HCT116 (cell line): ENCODE measurements at regions not wholly inside any gene's neighbourhood (a gene's known extent, or its start where the extent isn't known, plus 50 kb on each side); places are given as distances from the start of the nearest gene placed in this dataset.

ENCODE experiments used
- ATAC-seq: fragments of 200-7000 bp; cut with Tn5 transposase; 2 replicates; pipeline ENCODE4 v1.9.1; 2020; ENCODE audit warnings: mild to moderate bottlenecking, moderate library complexity
- BruUV-seq: library from RNA; stranded (reverse); fragments of 400-500 nt; replicated peaks from 2 replicates; lab custom pipeline; 2021; lab: Mats Ljungman, UMichigan
- CTCF ChIA-PET: fragments of 300-600 bp; sonication (Branson Sonifier 250); formaldehyde crosslinking; loops from one replicate; lab custom pipeline; 2021; ENCODE audit warnings: antibody characterized with exemption; lab: Charles Lee
- POLR2A ChIA-PET: fragments of 300-600, 350-600 bp; sonication (Branson Sonifier 250); formaldehyde crosslinking; loops from one replicate; lab custom pipeline; 2021; ENCODE audit warnings: antibody characterized with exemption; lab: Charles Lee
- RAD21 ChIA-PET, 2 experiments: fragments of 300-600 bp; sonication (Branson Sonifier 250); formaldehyde crosslinking; loops; one replicate each; lab custom pipeline; 2023; ENCODE audit warnings: low total read pairs in 2 of 2; ENCODE audit not compliant: uncharacterized antibody in 2 of 2, unreplicated experiment in 2 of 2, low non-redundant PET in 1 of 2; lab: Charles Lee
- DNase-seq: peaks from one replicate; pipeline ENCODE4 v3.0.0-alpha.2; 2010; ENCODE audit warnings: low read depth, low spot score
- H2AFZ ChIP-seq: fragments of 200-600 bp; shearing (Covaris generic), sonication (generic); 2 replicates; pipeline ENCODE4 v1.6.1; 2017; ENCODE audit warnings: low read depth, mixed run types, mixed read lengths, antibody characterized with exemption, low read length; ENCODE audit not compliant: poor library complexity, severe bottlenecking
- H3K27ac ChIP-seq: 2 replicates; pipeline ENCODE4 v1.5.1; 2012; ENCODE audit warnings: low read depth, low read length
- H3K27me3 ChIP-seq: fragments of 200-600 bp; sonication (generic); 2 replicates; pipeline ENCODE4 v1.6.1; 2016; ENCODE audit warnings: mixed run types, low read length, mixed read lengths; ENCODE audit not compliant: insufficient read depth
- H3K36me3 ChIP-seq, 2 experiments: fragments of 200-500 bp in 1 of 2; fragments of 200-600 bp in 1 of 2; sonication (Bioruptor generic) in 1 of 2; sonication (generic) in 1 of 2; 2 replicates each; pipeline versions ENCODE4 v1.5.1 to v1.6.1; 2014 to 2016; ENCODE audit warnings: low read length in 2 of 2, inconsistent platforms in 1 of 2, mixed read lengths in 1 of 2, mixed run types in 1 of 2; ENCODE audit not compliant: insufficient read depth in 2 of 2, control insufficient read depth in 1 of 2
- H3K4me1 ChIP-seq, 2 experiments: fragments of 200-600 bp in 1 of 2; sonication (generic) in 1 of 2; 2 replicates each; pipeline versions ENCODE4 v1.5.1 to v1.6.1; 2012 to 2017; ENCODE audit warnings: low read length in 2 of 2, inconsistent platforms in 1 of 2, mild to moderate bottlenecking in 1 of 2, mixed read lengths in 1 of 2, mixed run types in 1 of 2, moderate library complexity in 1 of 2; ENCODE audit not compliant: insufficient read depth in 2 of 2, control insufficient read depth in 1 of 2
- H3K4me2 ChIP-seq: fragments of 200-600 bp; sonication (generic); 2 replicates; pipeline ENCODE4 v1.6.1; 2017; ENCODE audit warnings: mixed run types, low read length, mixed read lengths
- H3K4me3 ChIP-seq, 2 experiments: fragments of 200-600 bp in 1 of 2; sonication (generic) in 1 of 2; replicated peaks in 1 of 2; 2 replicates each; pipeline ENCODE4 v1.5.1; 2011 to 2016; ENCODE audit warnings: low read length in 2 of 2, control low read depth in 1 of 2, low read depth in 1 of 2, mild to moderate bottlenecking in 1 of 2, mixed read lengths in 1 of 2, mixed run types in 1 of 2
- H3K79me2 ChIP-seq: fragments of 200-600 bp; sonication (generic); 2 replicates; pipeline ENCODE4 v1.6.1; 2017; ENCODE audit warnings: mild to moderate bottlenecking, mixed run types, low read length, moderate library complexity, mixed read lengths; ENCODE audit not compliant: insufficient read depth
- H3K9ac ChIP-seq: fragments of 200-600 bp; sonication (generic); 2 replicates; pipeline ENCODE4 v1.6.1; 2016; ENCODE audit warnings: low read length, mixed read lengths
- H3K9me2 ChIP-seq: fragments of 200-600 bp; sonication (generic), shearing (Covaris generic); 2 replicates; pipeline ENCODE4 v1.6.1; 2017; ENCODE audit warnings: mixed run types, mild to moderate bottlenecking, moderate library complexity; ENCODE audit not compliant: insufficient read depth
- H3K9me3 ChIP-seq, 2 experiments: fragments of 200-500 bp in 1 of 2; fragments of 200-600 bp in 1 of 2; sonication (Bioruptor generic) in 1 of 2; sonication (generic) in 1 of 2; 2 replicates each; pipeline ENCODE4 v1.6.1; 2014 to 2017; ENCODE audit warnings: low read length in 2 of 2, mixed read lengths in 2 of 2, inconsistent platforms in 1 of 2, low read depth in 1 of 2, mild to moderate bottlenecking in 1 of 2, mixed run types in 1 of 2, moderate library complexity in 1 of 2; ENCODE audit not compliant: control insufficient read depth in 1 of 2, insufficient read depth in 1 of 2
- H4K20me1 ChIP-seq: fragments of 200-600 bp; sonication (generic), shearing (Covaris generic); 2 replicates; pipeline ENCODE4 v1.6.1; 2017; ENCODE audit warnings: mixed run types, mild to moderate bottlenecking, moderate library complexity; ENCODE audit not compliant: insufficient read depth
- ATF3 ChIP-seq: IDR thresholded peaks from 2 replicates; pipeline ENCODE4 v1.6.1; 2012
- CBX3 ChIP-seq: IDR thresholded peaks from 2 replicates; pipeline ENCODE4 v1.6.1; 2012; ENCODE audit warnings: low read depth
- CEBPB ChIP-seq: IDR thresholded peaks from 2 replicates; pipeline ENCODE4 v1.6.1; 2012; ENCODE audit warnings: low read depth
- CTCF ChIP-seq, 3 experiments: fragments of 200-600 bp in 1 of 3; sonication (generic) in 1 of 3; IDR thresholded peaks in 2 of 3; conservative IDR thresholded peaks in 1 of 3; 2 replicates each; pipeline ENCODE4 v1.5.1; 2012 to 2017; ENCODE audit warnings: low read depth in 2 of 3, low read length in 2 of 3, antibody characterized with exemption in 1 of 3, borderline replicate concordance in 1 of 3, control low read depth in 1 of 3, mild to moderate bottlenecking in 1 of 3, mixed read lengths in 1 of 3, mixed run types in 1 of 3, moderate library complexity in 1 of 3; ENCODE audit not compliant: insufficient read depth in 1 of 3
- EGR1 ChIP-seq: IDR thresholded peaks from 2 replicates; pipeline ENCODE4 v1.6.1; 2012; ENCODE audit warnings: low read depth
- EZH2 ChIP-seq: fragments of 200-600 bp; sonication (generic); IDR thresholded peaks from 2 replicates; pipeline ENCODE4 v1.6.1; 2017; ENCODE audit warnings: antibody characterized with exemption, mixed run types
- EZH2phosphoT487 ChIP-seq: fragments of 200-600 bp; IDR thresholded peaks from 2 replicates; pipeline ENCODE4 v1.6.1; 2018; ENCODE audit warnings: antibody characterized with exemption, borderline replicate concordance
- FOSL1 ChIP-seq: IDR thresholded peaks from 2 replicates; pipeline ENCODE4 v1.6.1; 2012; ENCODE audit warnings: low read depth
- JUND ChIP-seq: IDR thresholded peaks from 2 replicates; pipeline ENCODE4 v1.6.1; 2012
- MAX ChIP-seq: IDR thresholded peaks from 2 replicates; pipeline ENCODE4 v1.6.1; 2012
- POLR2AphosphoS5 ChIP-seq: IDR thresholded peaks from 2 replicates; pipeline ENCODE4 v1.6.1; 2011; ENCODE audit warnings: mild to moderate bottlenecking, low read depth, low read length, moderate library complexity
- SIN3A ChIP-seq: IDR thresholded peaks from 2 replicates; pipeline ENCODE4 v1.6.1; 2012; ENCODE audit warnings: low read depth
- SRF ChIP-seq: IDR thresholded peaks from 2 replicates; pipeline ENCODE4 v1.6.1; 2012; ENCODE audit warnings: low read depth
- TCF7L2 ChIP-seq: IDR thresholded peaks from 2 replicates; pipeline ENCODE4 v1.7.0; 2011; ENCODE audit warnings: borderline replicate concordance, inconsistent platforms; ENCODE audit not compliant: insufficient read depth, insufficient read length; ENCODE audit errors: extremely low read depth
- ZBTB33 ChIP-seq: IDR thresholded peaks from 2 replicates; pipeline ENCODE4 v1.6.1; 2011; ENCODE audit warnings: mild to moderate bottlenecking, low read length, moderate library complexity; ENCODE audit not compliant: insufficient replicate concordance; ENCODE audit errors: extremely low read depth
- ZFX ChIP-seq: fragments of 450-650 bp; IDR thresholded peaks from 2 replicates; pipeline ENCODE4 v1.6.1; 2017
- ZNF274 ChIP-seq: fragments of 200-500 bp; sonication (Bioruptor generic); IDR thresholded peaks from 2 replicates; pipeline ENCODE4 v1.6.1; 2014; ENCODE audit warnings: mild to moderate bottlenecking, low read depth, low read length, inconsistent platforms
- intact Hi-C: fragments of 100-400 bp; cut with micrococcal nuclease; formaldehyde crosslinking; loops from 2 replicates; pipeline ENCODE4 v1.10.0; 2022

- Histone ChIP-seq H2AFZ (no peak overlapping the region), H3K4me1 (0 out of 4 replicates have a peak, but pooled peaks cover 0 to 1% of the 10 kb centered on the region in 2 experiments), H3K9me2 (no peaks in the 10 kb centered on the region), H4K20me1 (no peaks in the 10 kb centered on the region), H3K4me2 (no peak overlapping the region), H3K27ac (no peak overlapping the region), H3K36me3 (no peaks in the 10 kb centered on the region), H3K9me3 (no peaks in the 10 kb centered on the region), H3K9ac (no peak overlapping the region), H3K79me2 (no peaks in the 10 kb centered on the region), H3K4me3 (no peak overlapping the region), H3K27me3 (no peaks in the 10 kb centered on the region)
- ChIA-PET CTCF (interaction anchor here (1.1 kb wide), 1 partner anchor 134 kb away, joined by 3 read pairs; no protein-coding TSS in a partner anchor), RAD21 (no interaction called here), POLR2A (no interaction called here)
- intact Hi-C loops, result no loop called here
- TF ChIP-seq CEBPB (no peak), EZH2 (no peak), ZBTB33 (no peak), EZH2phosphoT487 (no peak), JUND (no peak), EGR1 (no peak), ATF3 (no peak), CTCF (IDR thresholded peaks at IDR 0.05 in 2 of 3, conservative IDR thresholded peaks at IDR 0.05 in 1 of 3; ENCODE audit: borderline replicate concordance in 1 of 3, insufficient read depth in 1 of 3, low read depth in 2 of 3, low read length in 2 of 3) (no peak), SRF (no peak), SIN3A (no peak), CBX3 (no peak), ZFX (no peak), POLR2AphosphoS5 (no peak), TCF7L2 (no peak), FOSL1 (no peak), MAX (no peak), ZNF274 (no peak)
- no TSS peak for BruUV-seq
- DNase-seq (no peak), ATAC-seq (no peak)
Observed at GRCh38 chr10:21413268-21413667, 112.2 kb downstream of the SKIDA1 start.
